Fibroblast of lung (primary cell): ENCODE measurements at regions not wholly inside any gene's neighbourhood (a gene's known extent, or its start where the extent isn't known, plus 50 kb on each side); places are given as distances from the start of the nearest gene placed in this dataset.

Experiments
- CTCF ChIP-seq, 2 donors: IDR thresholded peaks in 1 of 2; conservative IDR thresholded peaks in 1 of 2; 1 replicate in 1 of 2; 2 replicates in 1 of 2; pipeline ENCODE4 v1.5.1; 2011 to 2012; ENCODE audit warnings: low read length in 2 of 2, control low read depth in 1 of 2, inconsistent platforms in 1 of 2, low read depth in 1 of 2, mild to moderate bottlenecking in 1 of 2
- EZH2 ChIP-seq: IDR thresholded peaks from 2 replicates; pipeline ENCODE4 v1.5.1; 2012; ENCODE audit warnings: low read length, control low read depth, mild to moderate bottlenecking; ENCODE audit errors: missing control alignments

DNA sequence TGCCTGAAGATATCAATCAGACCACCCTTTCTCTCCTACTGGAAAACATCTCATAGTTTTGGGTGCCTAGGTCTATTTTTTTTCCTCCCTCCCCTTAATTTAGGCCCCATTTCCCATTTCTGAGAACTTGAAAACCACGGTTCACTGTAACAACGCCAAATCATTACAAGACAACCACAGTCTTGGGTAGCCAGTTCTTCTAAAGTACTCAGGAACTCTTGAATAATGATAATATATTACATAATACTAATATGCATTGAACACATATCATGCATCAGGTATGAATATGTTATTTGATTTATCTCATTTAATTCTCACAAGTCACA, 185.1 kb upstream of the ADO start:
- no peak for TF ChIP-seq CTCF (conservative IDR thresholded peaks at IDR 0.05 in 1 of 2, IDR thresholded peaks at IDR 0.05 in 1 of 2; ENCODE audit: low read depth in 1 of 2, low read length in 2 of 2)
- TF ChIP-seq EZH2 = no peak
